Epithelial cell of prostate (primary cell): ENCODE measurements at regions not wholly inside any gene's neighbourhood (a gene's known extent, or its start where the extent isn't known, plus 50 kb on each side); places are given as distances from the start of the nearest gene placed in this dataset.

Experiments
- DNase-seq: peaks from one replicate; pipeline ENCODE4 v3.0.0-alpha.2; 2011; ENCODE audit warnings: low read depth, low spot score
- H3K27ac ChIP-seq: fragments of 450-650 bp; 2 replicates; pipeline ENCODE4 v1.5.1; 2017; ENCODE audit warnings: mild to moderate bottlenecking

GRCh38 chr3:113051787-113052186 is 61.0 kb downstream of the GTPBP8 start:
- no peak overlapping the region for H3K27ac ChIP-seq
- DNase-seq = no peak

- H3K27ac ChIP-seq = no peak overlapping the region
- DNase-seq = no peak
Measured at GRCh38 chr3:113053169-113053568, 62.4 kb downstream of the GTPBP8 start.

GRCh38 chr3:113054552-113054951 is 63.8 kb downstream of the GTPBP8 start:
- DNase-seq = peak; percentile 46
- H3K27ac ChIP-seq = no peak overlapping the region

- no peak for DNase-seq
- H3K27ac ChIP-seq = no peak overlapping the region
Measured at GRCh38 chr3:113055201-113055600, 64.4 kb downstream of the GTPBP8 start.

GRCh38 chr3:113055961-113056360 is 65.2 kb downstream of the GTPBP8 start:
- no peak for DNase-seq
- H3K27ac ChIP-seq = no peak overlapping the region

- no peak for DNase-seq
- H3K27ac ChIP-seq = no peak overlapping the region
Measured at GRCh38 chr3:113057117-113057516, 66.3 kb downstream of the GTPBP8 start.

- DNase-seq = no peak
- H3K27ac ChIP-seq = no peak overlapping the region
Measured at GRCh38 chr3:113058188-113058587, 67.4 kb downstream of the GTPBP8 start.

GRCh38 chr3:113062705-113063104 is 71.9 kb downstream of the GTPBP8 start:
- no peak overlapping the region for H3K27ac ChIP-seq
- no peak for DNase-seq

GRCh38 chr3:113063126-113063894 is 72.5 kb downstream of the GTPBP8 start:
- no peak overlapping the region for H3K27ac ChIP-seq
- DNase-seq = peak; percentile 12

GRCh38 chr3:113064183-113064582 is 73.4 kb downstream of the GTPBP8 start:
- H3K27ac ChIP-seq = no peak overlapping the region
- DNase-seq = no peak

- DNase-seq = no peak
Measured at GRCh38 chr3:113065336-113065735, 74.6 kb downstream of the GTPBP8 start.

GRCh38 chr3:113070072-113070640 is 79.4 kb downstream of the GTPBP8 start:
- no peak for DNase-seq
- H3K27ac ChIP-seq = no peak overlapping the region

More at GRCh38 chr3:113065336-113065735, 74.6 kb downstream of the GTPBP8 start:
- H3K27ac ChIP-seq = no peak overlapping the region

- no peak overlapping the region for H3K27ac ChIP-seq
- DNase-seq = no peak
Measured at GRCh38 chr3:113070681-113071113, 79.9 kb downstream of the GTPBP8 start.

- no peak for DNase-seq
- no peak overlapping the region for H3K27ac ChIP-seq
Measured at GRCh38 chr3:113075588-113075987, 84.8 kb downstream of the GTPBP8 start.

- no peak for DNase-seq
- H3K27ac ChIP-seq = no peak overlapping the region
Measured at GRCh38 chr3:113079218-113079961, 88.6 kb downstream of the GTPBP8 start.

- DNase-seq = no peak
- H3K27ac ChIP-seq = no peak overlapping the region
Measured at GRCh38 chr3:113084777-113085176, 94.0 kb downstream of the GTPBP8 start.

- no peak for DNase-seq
- no peak overlapping the region for H3K27ac ChIP-seq
Measured at GRCh38 chr3:113086560-113087461, 96.0 kb downstream of the GTPBP8 start.

- no peak overlapping the region for H3K27ac ChIP-seq
- no peak for DNase-seq
Measured at GRCh38 chr3:113088616-113089015, 97.8 kb downstream of the GTPBP8 start.

GRCh38 chr3:113091417-113091816 is 100.6 kb downstream of the GTPBP8 start:
- no peak overlapping the region for H3K27ac ChIP-seq
- DNase-seq = no peak

GRCh38 chr3:113092746-113093145 is 102.0 kb downstream of the GTPBP8 start:
- no peak overlapping the region for H3K27ac ChIP-seq
- no peak for DNase-seq
